HUES6 (cell line): ENCODE measurements at regions not wholly inside any gene's neighbourhood (a gene's known extent, or its start where the extent isn't known, plus 50 kb on each side); places are given as distances from the start of the nearest gene placed in this dataset.

ENCODE experiments used
- H3K27ac ChIP-seq: 2 replicates; pipeline ENCODE4 v1.7.0; 2013; ENCODE audit warnings: low read depth, mild to moderate bottlenecking, low read length, inconsistent platforms
- H3K27me3 ChIP-seq: 2 replicates; pipeline ENCODE4 v1.6.1; 2013; ENCODE audit warnings: low read length; ENCODE audit not compliant: control insufficient read depth, insufficient read depth
- H3K36me3 ChIP-seq: 2 replicates; pipeline ENCODE4 v1.6.1; 2013; ENCODE audit warnings: low read length; ENCODE audit not compliant: control insufficient read depth, insufficient read depth
- H3K4me1 ChIP-seq: 2 replicates; pipeline ENCODE4 v1.6.1; 2013; ENCODE audit warnings: low read length; ENCODE audit not compliant: control insufficient read depth, insufficient read depth
- H3K4me3 ChIP-seq: 2 replicates; pipeline ENCODE4 v1.5.1; 2013; ENCODE audit warnings: low read depth, low read length
- H3K9ac ChIP-seq: one replicate; pipeline ENCODE4 v1.6.1; 2013; ENCODE audit warnings: mild to moderate bottlenecking, low read length
- H3K9me3 ChIP-seq: 2 replicates; pipeline ENCODE4 v1.6.1; 2013; ENCODE audit warnings: low read depth, low read length; ENCODE audit not compliant: control insufficient read depth, insufficient read depth

GRCh38 chr3:168575750-168576149, 480.0 kb upstream of the GOLIM4 start:
- Histone ChIP-seq H3K4me3 (no peak overlapping the region), H3K36me3 (no peaks in the 10 kb centered on the region), H3K27me3 (no peaks in the 10 kb centered on the region), H3K9ac (no peak overlapping the region), H3K27ac (no peak overlapping the region), H3K4me1 (no peaks in the 10 kb centered on the region), H3K9me3 (no peaks in the 10 kb centered on the region)

GRCh38 chr3:168574455-168575158, 478.9 kb upstream of the GOLIM4 start:
- no peak overlapping the region for H3K4me3 ChIP-seq
- no peaks in the 10 kb centered on the region for H3K4me1 ChIP-seq
- no peaks in the 10 kb centered on the region for H3K9me3 ChIP-seq
- H3K9ac ChIP-seq, result no peak overlapping the region
- no peaks in the 10 kb centered on the region for H3K27me3 ChIP-seq
- H3K27ac ChIP-seq, result no peak overlapping the region
- no peaks in the 10 kb centered on the region for H3K36me3 ChIP-seq

GRCh38 chr3:168570404-168571155, 474.9 kb upstream of the GOLIM4 start:
- no peak overlapping the region for H3K27ac ChIP-seq
- no peak overlapping the region for H3K9ac ChIP-seq
- H3K4me1 ChIP-seq, result no peaks in the 10 kb centered on the region

GRCh38 chr3:168558728-168559411, 463.1 kb upstream of the GOLIM4 start:
- Histone ChIP-seq H3K27me3 (no peaks in the 10 kb centered on the region), H3K36me3 (no peaks in the 10 kb centered on the region), H3K4me3 (no peak overlapping the region), H3K4me1 (no peaks in the 10 kb centered on the region), H3K9ac (no peak overlapping the region), H3K9me3 (no peaks in the 10 kb centered on the region), H3K27ac (no peak overlapping the region)

More at GRCh38 chr3:168570404-168571155, 474.9 kb upstream of the GOLIM4 start:
- Histone ChIP-seq H3K27me3 (no peaks in the 10 kb centered on the region), H3K4me3 (no peak overlapping the region), H3K36me3 (no peaks in the 10 kb centered on the region), H3K9me3 (no peaks in the 10 kb centered on the region)

GRCh38 chr3:168552251-168552650, 456.5 kb upstream of the GOLIM4 start:
- H3K27ac ChIP-seq, result no peak overlapping the region
- H3K9ac ChIP-seq, result no peak overlapping the region
- no peaks in the 10 kb centered on the region for H3K9me3 ChIP-seq

GRCh38 chr3:168548719-168549118, 453.0 kb upstream of the GOLIM4 start:
- Histone ChIP-seq H3K4me3 (no peak overlapping the region), H3K27me3 (no peaks in the 10 kb centered on the region), H3K27ac (no peak overlapping the region), H3K36me3 (no peaks in the 10 kb centered on the region), H3K9me3 (no peaks in the 10 kb centered on the region), H3K9ac (no peak overlapping the region), H3K4me1 (peaks cover 17% of the 10 kb centered on the region)

More at GRCh38 chr3:168552251-168552650, 456.5 kb upstream of the GOLIM4 start:
- no peaks in the 10 kb centered on the region; the same call in 1 of the 2 replicates for H3K4me1 ChIP-seq
- no peaks in the 10 kb centered on the region for H3K36me3 ChIP-seq
- no peaks in the 10 kb centered on the region for H3K27me3 ChIP-seq
- H3K4me3 ChIP-seq, result no peak overlapping the region

- H3K9ac ChIP-seq, result no peak overlapping the region
- H3K36me3 ChIP-seq, result no peaks in the 10 kb centered on the region
- H3K27ac ChIP-seq, result no peak overlapping the region
- peaks cover 24% of the 10 kb centered on the region for H3K4me1 ChIP-seq
- H3K9me3 ChIP-seq, result no peaks in the 10 kb centered on the region
- no peaks in the 10 kb centered on the region for H3K27me3 ChIP-seq
- H3K4me3 ChIP-seq, result no peak overlapping the region
Measured at GRCh38 chr3:168546707-168547106, 451.0 kb upstream of the GOLIM4 start.

GRCh38 chr3:168545591-168545990, 449.9 kb upstream of the GOLIM4 start:
- Histone ChIP-seq H3K9ac (no peak overlapping the region), H3K36me3 (no peaks in the 10 kb centered on the region), H3K9me3 (no peaks in the 10 kb centered on the region), H3K4me3 (no peak overlapping the region), H3K27me3 (no peaks in the 10 kb centered on the region), H3K27ac (no peak overlapping the region), H3K4me1 (peaks cover 24% of the 10 kb centered on the region)

GRCh38 chr3:168544097-168544957, 448.6 kb upstream of the GOLIM4 start:
- Histone ChIP-seq H3K4me1 (peaks cover 24% of the 10 kb centered on the region), H3K9ac (no peak overlapping the region), H3K9me3 (no peaks in the 10 kb centered on the region), H3K4me3 (no peak overlapping the region), H3K27ac (peak overlapping the region; percentile 56; the same call in 1 of the 2 replicates), H3K36me3 (no peaks in the 10 kb centered on the region), H3K27me3 (no peaks in the 10 kb centered on the region)

GRCh38 chr3:168540726-168541125, 445.0 kb upstream of the GOLIM4 start:
- no peaks in the 10 kb centered on the region for H3K36me3 ChIP-seq

More at GRCh38 chr3:168540726-168541125, 445.0 kb upstream of the GOLIM4 start:
- Histone ChIP-seq H3K4me1 (peaks cover 21% of the 10 kb centered on the region), H3K9ac (no peak overlapping the region), H3K9me3 (no peaks in the 10 kb centered on the region), H3K4me3 (no peak overlapping the region), H3K27me3 (no peaks in the 10 kb centered on the region), H3K27ac (no peak overlapping the region)
